Retina (tissue), 1 donor: ENCODE measurements at regions not wholly inside any gene's neighbourhood (a gene's known extent, or its start where the extent isn't known, plus 50 kb on each side); places are given as distances from the start of the nearest gene placed in this dataset.
A peak's percentile ranks its signal among the peaks of the same experiment; 100 is the strongest.

Experiments used
- DNase-seq: peaks from one replicate; pipeline ENCODE4 v3.0.0-alpha.2; 2016

- DNase-seq: no peak
Measured at GRCh38 chr6:21478883-21479539, 114.5 kb upstream of the SOX4 start.

GRCh38 chr6:21486115-21486514 is 107.4 kb upstream of the SOX4 start:
- no peak for DNase-seq

- no peak for DNase-seq
Measured at GRCh38 chr6:21489826-21490225, 103.7 kb upstream of the SOX4 start.

- DNase-seq: no peak
Measured at GRCh38 chr6:21491955-21492354, 101.6 kb upstream of the SOX4 start.

- DNase-seq: no peak
Measured at GRCh38 chr6:21494505-21494904, 99.0 kb upstream of the SOX4 start.

DNA sequence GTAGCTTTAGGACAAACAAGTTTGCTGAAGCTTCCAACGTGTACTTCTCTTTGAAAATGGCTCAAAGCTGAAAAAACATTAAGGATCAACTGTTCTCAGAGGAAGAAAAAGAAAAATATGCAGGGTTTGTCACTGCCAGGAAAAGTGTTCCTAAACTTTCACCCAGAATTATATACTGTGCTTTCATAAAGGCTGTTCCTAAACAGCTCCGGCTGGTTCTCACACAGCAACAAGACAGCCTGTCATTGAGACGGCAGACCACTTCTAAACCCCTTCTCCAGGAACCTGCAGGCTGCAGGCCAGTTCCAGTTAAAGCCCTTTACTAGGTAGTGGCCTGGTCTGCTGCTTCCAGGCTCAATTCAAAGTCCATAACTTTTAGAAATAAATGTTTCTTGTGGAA is 97.4 kb upstream of the SOX4 start:
- DNase-seq: no peak

DNA sequence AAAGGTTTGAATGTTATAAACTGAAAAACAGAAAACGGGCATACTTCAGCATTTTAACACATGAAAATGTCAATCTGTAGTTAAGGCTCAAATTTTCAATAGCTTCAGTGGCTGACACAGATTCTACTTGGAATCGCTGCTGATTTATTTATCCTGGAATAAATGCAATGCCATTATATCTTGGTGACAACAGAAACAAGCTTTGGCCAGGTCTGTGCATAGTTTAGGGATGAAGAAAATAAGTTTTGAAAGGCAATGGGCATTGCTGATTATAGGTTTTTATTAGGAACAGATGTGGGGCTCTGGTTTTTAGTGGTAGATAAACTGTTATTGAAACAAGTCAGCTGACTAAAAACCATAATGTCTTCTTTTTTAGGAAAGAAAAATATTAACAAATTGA is 96.8 kb upstream of the SOX4 start:
- no peak for DNase-seq

DNA sequence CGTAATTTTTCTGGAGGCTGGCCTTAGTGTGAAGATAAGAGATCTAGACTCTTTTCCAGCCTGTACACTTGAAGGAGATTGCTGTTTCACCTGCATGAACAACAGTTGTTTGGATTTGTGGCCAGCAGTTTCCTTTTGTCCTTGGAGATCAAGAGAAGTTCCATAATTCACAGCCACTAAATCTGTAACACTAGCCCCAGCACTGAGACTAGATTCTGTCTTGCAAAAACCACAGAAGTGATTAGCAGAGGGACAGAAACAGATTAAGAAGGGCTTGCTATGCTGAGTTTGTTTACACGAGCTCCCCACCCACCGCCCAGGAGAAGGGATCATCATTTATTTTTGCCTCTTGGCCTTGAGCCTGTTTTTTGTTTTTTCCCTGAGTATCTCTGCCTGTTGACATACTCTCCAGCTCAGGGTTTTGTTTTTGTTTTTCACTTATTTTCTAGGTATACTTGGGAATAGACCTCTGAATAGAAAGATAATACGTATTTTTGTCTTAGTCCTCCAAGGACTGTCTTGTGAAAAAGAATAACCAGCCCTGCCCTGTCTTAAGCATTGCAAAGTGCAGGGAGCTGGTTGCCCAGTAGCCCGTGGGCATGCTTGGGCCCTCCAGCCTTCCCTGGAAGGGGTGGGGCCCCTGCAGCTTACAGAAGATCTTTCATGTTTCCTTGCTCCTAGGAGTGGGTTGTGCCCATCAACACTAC is 93.1 kb upstream of the SOX4 start:
- no peak for DNase-seq

- no peak for DNase-seq
Measured at GRCh38 chr6:21501021-21501354, 92.6 kb upstream of the SOX4 start.

GRCh38 chr6:21501815-21502214 is 91.7 kb upstream of the SOX4 start:
- DNase-seq: no peak

DNA sequence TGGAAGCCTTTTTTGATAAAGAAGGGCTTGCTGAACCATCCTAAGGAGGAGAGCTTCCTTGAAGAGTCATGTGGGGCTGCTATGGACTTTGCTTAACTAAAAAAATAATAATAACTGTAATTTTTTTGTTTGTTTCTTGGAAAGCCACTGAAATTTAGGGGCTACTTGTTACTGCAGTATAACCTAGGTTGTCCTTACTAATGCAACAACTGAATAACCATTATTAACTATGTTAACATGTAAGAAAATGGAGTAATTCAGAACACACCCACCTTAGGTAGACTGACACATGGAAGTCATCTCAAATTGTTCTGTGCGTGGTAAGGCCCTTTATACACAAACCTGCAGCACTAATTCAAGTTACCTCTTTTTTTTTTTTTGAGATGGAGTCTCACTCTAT is 90.9 kb upstream of the SOX4 start:
- DNase-seq: no peak

- no peak for DNase-seq
Measured at GRCh38 chr6:21504790-21505189, 88.8 kb upstream of the SOX4 start.

DNA sequence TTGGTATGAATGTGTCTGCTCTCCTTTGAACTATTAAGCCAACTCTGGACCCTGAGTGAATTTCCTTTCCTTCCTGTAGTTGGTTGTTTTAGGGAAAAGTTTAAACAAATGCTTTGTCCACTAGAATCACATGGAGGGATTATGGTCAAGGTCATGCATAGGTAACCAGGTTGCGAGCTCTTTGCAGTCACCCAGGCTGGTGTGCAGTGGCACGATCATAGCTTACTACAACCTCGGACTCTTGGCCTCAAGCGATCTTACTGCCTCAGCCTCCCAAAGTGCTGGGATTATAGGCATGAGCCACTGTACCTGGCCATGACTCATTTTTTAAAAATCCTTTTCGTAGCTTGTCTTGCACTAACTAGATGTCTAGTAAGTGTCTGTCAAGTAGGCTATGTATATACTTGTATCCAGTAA is 88.0 kb upstream of the SOX4 start:
- DNase-seq: no peak

DNA sequence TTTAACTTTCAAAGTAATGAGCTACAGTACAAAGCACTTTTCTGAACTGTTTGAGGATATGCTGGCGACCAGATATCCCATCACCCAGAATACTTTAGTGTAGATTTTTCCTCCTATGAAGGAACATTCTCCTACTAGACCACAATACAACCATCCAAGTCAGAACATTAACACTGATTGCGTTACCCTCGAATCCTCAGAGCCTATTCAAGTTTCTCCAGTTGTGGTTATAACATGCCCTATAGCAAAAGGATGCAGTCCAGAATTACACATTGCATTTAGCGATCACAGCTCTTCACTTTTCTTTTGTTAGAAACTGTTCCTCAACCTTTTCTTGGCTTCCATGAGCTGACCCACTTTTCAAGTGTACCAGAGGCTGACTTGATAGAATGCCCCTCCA is 87.4 kb upstream of the SOX4 start:
- no peak for DNase-seq

- DNase-seq: no peak
Measured at GRCh38 chr6:21507811-21508210, 85.7 kb upstream of the SOX4 start.

- no peak for DNase-seq
Measured at GRCh38 chr6:21508753-21509152, 84.8 kb upstream of the SOX4 start.

- no peak for DNase-seq
Measured at GRCh38 chr6:21511891-21512550, 81.5 kb upstream of the SOX4 start.

- no peak for DNase-seq
Measured at GRCh38 chr6:21514288-21514687, 79.3 kb upstream of the SOX4 start.

DNA sequence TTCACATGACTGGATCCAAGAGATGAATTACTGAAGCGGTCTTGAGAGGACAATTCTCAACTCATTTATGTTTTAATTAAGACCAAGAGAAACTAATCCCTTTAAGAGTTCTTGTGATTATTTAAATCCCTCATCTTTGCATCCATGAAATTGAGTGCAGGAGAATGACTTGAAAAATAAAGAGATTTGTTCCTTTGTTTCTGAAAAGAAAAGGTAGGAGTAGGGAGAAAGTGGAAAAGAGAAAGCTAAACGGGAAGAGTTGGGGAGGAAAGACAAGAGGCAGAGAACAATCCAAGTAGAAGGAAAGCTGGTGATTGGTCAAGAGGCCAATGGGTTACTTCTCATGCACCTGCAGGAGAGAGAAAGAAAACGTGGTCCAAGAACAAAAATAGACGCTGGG is 75.2 kb upstream of the SOX4 start:
- no peak for DNase-seq

- no peak for DNase-seq
Measured at GRCh38 chr6:21519642-21520041, 73.9 kb upstream of the SOX4 start.

- peak; percentile 9 for DNase-seq
Measured at GRCh38 chr6:21521276-21521675, 72.3 kb upstream of the SOX4 start.

DNA sequence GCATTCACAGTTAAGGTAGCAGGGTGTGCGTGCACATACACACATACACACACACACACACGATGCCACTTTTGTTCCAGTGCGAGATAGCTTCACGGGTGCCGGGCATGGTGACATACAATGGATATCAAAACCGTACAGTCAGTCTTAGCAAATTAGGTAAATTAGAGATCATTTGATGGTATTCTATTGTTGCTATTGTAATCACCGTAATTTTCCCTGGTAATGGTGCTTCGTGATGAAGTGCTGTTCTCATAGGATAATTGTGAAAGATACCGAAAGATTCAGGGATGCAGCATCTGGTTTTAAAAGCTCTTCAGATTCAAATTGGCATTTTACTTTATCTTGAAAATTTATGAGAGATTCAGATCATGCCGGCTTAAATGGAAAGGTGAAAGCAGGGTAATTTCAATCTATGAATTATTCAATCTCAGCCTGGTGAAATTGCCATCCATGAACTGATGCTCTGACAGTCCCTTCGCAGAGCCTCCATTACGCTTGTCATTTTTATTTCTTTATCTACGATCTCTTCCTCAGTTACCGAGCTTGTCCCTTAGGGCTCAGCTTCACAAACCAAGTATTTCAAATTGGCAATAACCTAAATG is 71.3 kb upstream of the SOX4 start:
- DNase-seq: peak; percentile 57

- DNase-seq: peak; percentile 68
Measured at GRCh38 chr6:21522797-21523456, 70.6 kb upstream of the SOX4 start.

GRCh38 chr6:21523652-21524051 is 69.9 kb upstream of the SOX4 start:
- DNase-seq: peak; percentile 37
